ENCODE measurements at regions not wholly inside any gene's neighbourhood (a gene's known extent, or its start where the extent isn't known, plus 50 kb on each side); places are given as distances from the start of the nearest gene placed in this dataset.
A peak's percentile ranks its signal among the peaks of the same experiment; 100 is the strongest.

- DNase-seq (ENCODE audit: low spot score in 2 of 2, unreplicated experiment in 2 of 2): no peak
- Mint-ChIP-seq H3K4me1 (peaks cover 23% of the 10 kb centered on the region), H3K9me3 (no peaks in the 10 kb centered on the region), H3K27ac (peak overlapping the region; percentile 93), H3K36me3 (no peaks in the 10 kb centered on the region), H3K4me3 (no peak overlapping the region), H3K27me3 (ENCODE audit: low read depth) (no peaks in the 10 kb centered on the region)
- no peak for TF ChIP-seq CTCF (IDR thresholded peaks at IDR 0.05; ENCODE audit: unreplicated experiment)
Observed at GRCh38 chr10:63766745-63767137, 245.5 kb downstream of the REEP3 start.

GRCh38 chr10:63767138-63767801 lies 246.1 kb downstream of the REEP3 start:
- Mint-ChIP-seq H3K27ac (peak overlapping the region; percentile 93), H3K36me3 (no peaks in the 10 kb centered on the region), H3K9me3 (no peaks in the 10 kb centered on the region)

GRCh38 chr10:63769367-63769766 lies 248.2 kb downstream of the REEP3 start:
- Mint-ChIP-seq H3K27ac (no peak overlapping the region), H3K36me3 (no peaks in the 10 kb centered on the region), H3K4me1 (peaks cover 23% of the 10 kb centered on the region), H3K4me3 (no peak overlapping the region), H3K9me3 (no peaks in the 10 kb centered on the region), H3K27me3 (ENCODE audit: low read depth) (peaks cover 3% of the 10 kb centered on the region)
- TF ChIP-seq CTCF (IDR thresholded peaks at IDR 0.05; ENCODE audit: unreplicated experiment): no peak
- no peak for DNase-seq (ENCODE audit: low spot score in 2 of 2, unreplicated experiment in 2 of 2)

More at GRCh38 chr10:63767138-63767801, 246.1 kb downstream of the REEP3 start:
- DNase-seq (ENCODE audit: low spot score in 2 of 2, unreplicated experiment in 2 of 2): no peak
- Mint-ChIP-seq H3K4me1 (peaks cover 23% of the 10 kb centered on the region), H3K4me3 (peak overlapping the region; percentile 10), H3K27me3 (ENCODE audit: low read depth) (no peaks in the 10 kb centered on the region)
- peak; percentile 46 for TF ChIP-seq CTCF (IDR thresholded peaks at IDR 0.05; ENCODE audit: unreplicated experiment)

- Mint-ChIP-seq H3K27ac (no peak overlapping the region), H3K9me3 (no peaks in the 10 kb centered on the region), H3K27me3 (ENCODE audit: low read depth) (peaks cover 3% of the 10 kb centered on the region), H3K4me3 (no peak overlapping the region), H3K36me3 (no peaks in the 10 kb centered on the region), H3K4me1 (peaks cover 23% of the 10 kb centered on the region)
- no peak for DNase-seq (ENCODE audit: low spot score in 2 of 2, unreplicated experiment in 2 of 2)
- TF ChIP-seq CTCF (IDR thresholded peaks at IDR 0.05; ENCODE audit: unreplicated experiment): no peak
Observed at GRCh38 chr10:63770523-63770922, 249.3 kb downstream of the REEP3 start.

GRCh38 chr10:63772491-63772890 lies 251.3 kb downstream of the REEP3 start:
- Mint-ChIP-seq H3K27me3 (ENCODE audit: low read depth) (peaks cover 5% of the 10 kb centered on the region), H3K36me3 (no peaks in the 10 kb centered on the region), H3K9me3 (no peaks in the 10 kb centered on the region), H3K4me3 (no peak overlapping the region), H3K4me1 (peaks cover 6% of the 10 kb centered on the region), H3K27ac (no peak overlapping the region)
- TF ChIP-seq CTCF (IDR thresholded peaks at IDR 0.05; ENCODE audit: unreplicated experiment): no peak
- no peak for DNase-seq (ENCODE audit: low spot score in 2 of 2, unreplicated experiment in 2 of 2)

Measured in mesothelial cell of epicardium (in vitro differentiated cells).